Dedifferentiated amniotic fluid mesenchymal stem cell (primary cell): ENCODE measurements at regions not wholly inside any gene's neighbourhood (a gene's known extent, or its start where the extent isn't known, plus 50 kb on each side); places are given as distances from the start of the nearest gene placed in this dataset.
A peak's percentile ranks its signal among the peaks of the same experiment; 100 is the strongest.

ENCODE experiments used
- DNase-seq: peaks from one replicate; pipeline ENCODE4 v3.0.0-alpha.2; 2016; ENCODE audit errors: extremely low spot score

- DNase-seq, result no peak
These were observed 401.3 kb upstream of the KIF2A start for GRCh38 chr5:61904730-61905129.

GRCh38 chr5:61905613-61906012 is 400.4 kb upstream of the KIF2A start:
- no peak for DNase-seq

GRCh38 chr5:61906820-61907219 is 399.2 kb upstream of the KIF2A start:
- no peak for DNase-seq

- DNase-seq, result no peak
These were observed 398.0 kb upstream of the KIF2A start for GRCh38 chr5:61907995-61908394.

GRCh38 chr5:61910771-61911170 is 395.2 kb upstream of the KIF2A start:
- no peak for DNase-seq

GRCh38 chr5:61912559-61912958 is 393.4 kb upstream of the KIF2A start:
- no peak for DNase-seq

GRCh38 chr5:61915646-61916045 is 390.4 kb upstream of the KIF2A start:
- no peak for DNase-seq

GRCh38 chr5:61916621-61917620 is 389.1 kb upstream of the KIF2A start:
- no peak for DNase-seq

GRCh38 chr5:61918611-61919010 is 387.4 kb upstream of the KIF2A start:
- DNase-seq, result no peak

GRCh38 chr5:61919920-61920319 is 386.1 kb upstream of the KIF2A start:
- no peak for DNase-seq

GRCh38 chr5:61924251-61924650 is 381.8 kb upstream of the KIF2A start:
- no peak for DNase-seq

GRCh38 chr5:61926911-61927310 is 379.1 kb upstream of the KIF2A start:
- no peak for DNase-seq

- DNase-seq, result no peak
These were observed 374.8 kb upstream of the KIF2A start for GRCh38 chr5:61931236-61931635.

GRCh38 chr5:61933787-61934626 is 372.0 kb upstream of the KIF2A start:
- peak; percentile 73 for DNase-seq

- peak; percentile 29 for DNase-seq
These were observed 364.4 kb upstream of the KIF2A start for GRCh38 chr5:61941637-61942036.

- no peak for DNase-seq
These were observed 363.4 kb upstream of the KIF2A start for GRCh38 chr5:61942462-61943049.

GRCh38 chr5:61943713-61944112 is 362.3 kb upstream of the KIF2A start:
- no peak for DNase-seq

GRCh38 chr5:61948151-61948550 is 357.9 kb upstream of the KIF2A start:
- DNase-seq, result no peak

- DNase-seq, result no peak
These were observed 356.8 kb upstream of the KIF2A start for GRCh38 chr5:61949054-61949678.

GRCh38 chr5:61949679-61950435 is 356.1 kb upstream of the KIF2A start:
- DNase-seq, result no peak

GRCh38 chr5:61951295-61951694 is 354.7 kb upstream of the KIF2A start:
- no peak for DNase-seq
